Testis (tissue), 2 donors: ENCODE measurements at regions not wholly inside any gene's neighbourhood (a gene's known extent, or its start where the extent isn't known, plus 50 kb on each side); places are given as distances from the start of the nearest gene placed in this dataset.

ENCODE experiments used
- DNase-seq: peaks from one replicate; pipeline ENCODE4 v3.0.0-alpha.2; 2019
- H3K27ac ChIP-seq, 2 donors: fragments of 200-600 bp; sonication (generic); one replicate each; pipeline ENCODE4 v1.5.1; 2019
- H3K27me3 ChIP-seq: fragments of 200-600 bp; sonication (generic); one replicate; pipeline ENCODE4 v1.5.1; 2019
- H3K36me3 ChIP-seq: fragments of 200-600 bp; sonication (generic); one replicate; pipeline ENCODE4 v1.5.1; 2017; ENCODE audit warnings: low read depth; ENCODE audit errors: missing control alignments
- H3K4me1 ChIP-seq: fragments of 200-600 bp; sonication (generic); one replicate; pipeline ENCODE4 v1.5.1; 2019
- H3K4me3 ChIP-seq, 2 donors: fragments of 200-600 bp; sonication (generic); one replicate each; pipeline ENCODE4 v1.5.1; 2017 to 2019
- H3K9me3 ChIP-seq: fragments of 200-600 bp; sonication (generic); one replicate; pipeline ENCODE4 v1.5.1; 2017
- CTCF ChIP-seq, 3 experiments: fragments of 450-650 bp in 2 of 3; fragments of 200-600 bp in 1 of 3; sonication (generic) in 1 of 3; IDR thresholded peaks; one replicate each; pipeline ENCODE4 v1.5.1; 2016 to 2019; ENCODE audit warnings: antibody characterized with exemption in 3 of 3, mild to moderate bottlenecking in 2 of 3, moderate library complexity in 1 of 3
- POLR2A ChIP-seq: fragments of 450-650 bp; IDR thresholded peaks from one replicate; pipeline ENCODE4 v1.6.1; 2017; ENCODE audit warnings: antibody characterized with exemption, mild to moderate bottlenecking, moderate library complexity
- WGBS, 2 donors: methylation state at CpG; one replicate each; pipeline ENCODE4 v1.1.5; 2018; 5-methylcytosine and 5-hydroxymethylcytosine counted together
- intact Hi-C: fragments of 100-400 bp; cut with DNase I; formaldehyde crosslinking; loops from one replicate; pipeline ENCODE4 v1.15.1; 2023; ENCODE audit warnings: low total_unique reads

GRCh38 chr7:131691454-131692130 is 135.2 kb upstream of the PODXL start:
- intact Hi-C loops: no loop called here
- H3K27me3 ChIP-seq: no peaks in the 10 kb centered on the region
- no peak overlapping the region for H3K27ac ChIP-seq
- no peaks in the 10 kb centered on the region for H3K36me3 ChIP-seq
- H3K9me3 ChIP-seq: no peaks in the 10 kb centered on the region
- TF ChIP-seq POLR2A (no peak), CTCF (IDR thresholded peaks at IDR 0.05) (no peak)
- peaks cover 8% of the 10 kb centered on the region for H3K4me1 ChIP-seq
- WGBS, 2 donors: 40 to 41% methylated on average over 11 to 12 of the region's 12 CpGs
- no peak for DNase-seq
- no peak overlapping the region for H3K4me3 ChIP-seq

DNA sequence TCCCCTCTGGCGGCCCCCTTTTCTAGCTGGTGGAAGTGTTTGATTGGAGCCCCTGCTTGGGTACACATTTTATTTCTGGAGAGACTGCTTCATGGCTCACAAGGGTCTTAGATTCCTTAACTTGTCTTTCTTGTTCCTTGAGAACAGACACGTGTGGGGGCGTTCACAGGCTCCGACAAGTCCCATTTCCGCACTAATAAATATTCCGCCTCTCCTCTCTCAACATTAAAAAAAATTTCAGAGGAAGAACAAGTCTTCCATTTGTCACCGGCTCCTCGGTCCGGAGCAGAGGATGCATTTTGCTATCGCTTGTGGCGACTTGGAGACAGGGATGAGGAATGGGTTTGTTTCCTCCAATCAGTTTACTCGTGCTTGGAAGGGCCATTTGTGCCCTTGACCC is 134.0 kb upstream of the PODXL start:
- no peaks in the 10 kb centered on the region for H3K9me3 ChIP-seq
- peaks cover 8% of the 10 kb centered on the region for H3K4me1 ChIP-seq
- WGBS, 2 donors: 64 to 73% methylated on average over 12 of the region's 12 CpGs
- H3K27me3 ChIP-seq: no peaks in the 10 kb centered on the region
- DNase-seq: no peak
- intact Hi-C loops: no loop called here
- H3K4me3 ChIP-seq: no peak overlapping the region
- no peak overlapping the region for H3K27ac ChIP-seq
- TF ChIP-seq CTCF (IDR thresholded peaks at IDR 0.05) (no peak), POLR2A (no peak)
- H3K36me3 ChIP-seq: no peaks in the 10 kb centered on the region

GRCh38 chr7:131689662-131690234 is 133.3 kb upstream of the PODXL start:
- TF ChIP-seq CTCF (IDR thresholded peaks at IDR 0.05) (no peak), POLR2A (no peak)
- intact Hi-C loops: no loop called here
- Histone ChIP-seq H3K4me1 (peaks cover 8% of the 10 kb centered on the region), H3K4me3 (no peak overlapping the region), H3K27me3 (no peaks in the 10 kb centered on the region), H3K27ac (no peak overlapping the region), H3K36me3 (no peaks in the 10 kb centered on the region), H3K9me3 (no peaks in the 10 kb centered on the region)
- DNase-seq: no peak
- WGBS, 2 donors: 73 to 83% methylated on average over 19 of the region's 19 CpGs

DNA sequence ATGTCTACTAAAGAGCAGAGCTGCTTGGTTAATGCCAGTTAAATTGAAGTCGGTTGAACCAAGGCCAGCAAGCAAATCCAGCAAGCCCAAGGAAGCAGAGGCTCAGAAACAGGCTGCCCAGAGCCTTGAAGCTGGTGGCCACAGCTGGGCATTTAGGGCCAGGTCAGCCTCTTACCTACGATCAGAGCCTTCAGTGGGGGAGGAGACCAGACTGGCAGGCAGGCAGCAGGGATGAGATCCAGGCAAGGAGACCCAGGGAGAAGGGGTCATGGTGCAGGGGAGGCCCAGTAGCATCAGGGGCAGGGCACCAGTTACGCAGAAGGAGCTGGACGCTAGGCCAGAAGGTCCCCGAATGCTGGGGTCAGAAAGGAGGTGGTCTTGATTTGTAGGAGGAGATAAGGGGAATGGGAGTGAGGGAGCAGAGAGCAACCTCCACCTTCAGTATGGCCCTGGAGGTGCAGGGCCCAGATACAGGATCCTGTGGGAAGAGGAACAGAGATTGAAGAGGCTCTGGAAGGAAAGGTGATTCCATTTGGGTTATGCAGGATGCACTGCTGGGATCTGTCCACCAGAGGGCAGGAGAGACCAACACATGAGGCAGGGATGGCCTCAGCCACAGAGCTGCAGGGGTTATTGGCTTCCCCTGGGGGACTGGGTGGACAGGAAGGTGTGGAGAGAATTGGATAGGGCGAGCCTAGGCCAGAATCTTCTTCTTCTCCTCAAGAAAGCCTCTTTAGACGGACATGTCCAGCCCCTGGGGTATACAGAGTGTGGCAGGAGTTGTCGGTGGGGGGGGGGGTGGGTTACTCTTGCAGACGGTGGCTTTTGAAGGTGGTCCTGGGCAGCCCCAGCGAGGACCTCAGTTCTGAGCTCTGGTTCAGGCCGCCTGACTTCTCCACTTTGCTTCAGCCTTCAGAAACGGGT is 132.6 kb upstream of the PODXL start:
- intact Hi-C loops: no loop called here
- TF ChIP-seq CTCF (IDR thresholded peaks at IDR 0.05): peak; percentile 72 to 96 (median 88)
- no peak for TF ChIP-seq POLR2A
- Histone ChIP-seq H3K27ac (no peak overlapping the region), H3K4me1 (peaks cover 8% of the 10 kb centered on the region), H3K4me3 (no peak overlapping the region), H3K36me3 (no peaks in the 10 kb centered on the region), H3K27me3 (no peaks in the 10 kb centered on the region), H3K9me3 (no peaks in the 10 kb centered on the region)
- DNase-seq: peak; percentile 80
- WGBS, 2 donors: 58 to 60% methylated on average over 12 of the region's 12 CpGs
